CD4-positive, alpha-beta T cell treated with Interleukin-21 for 1 hour (primary cell): ENCODE measurements at regions not wholly inside any gene's neighbourhood (a gene's known extent, or its start where the extent isn't known, plus 50 kb on each side); places are given as distances from the start of the nearest gene placed in this dataset.
A peak's percentile ranks its signal among the peaks of the same experiment; 100 is the strongest.

Source experiments
- DNase-seq: peaks from one replicate; pipeline ENCODE4 v3.0.0-alpha.2; 2020

DNA sequence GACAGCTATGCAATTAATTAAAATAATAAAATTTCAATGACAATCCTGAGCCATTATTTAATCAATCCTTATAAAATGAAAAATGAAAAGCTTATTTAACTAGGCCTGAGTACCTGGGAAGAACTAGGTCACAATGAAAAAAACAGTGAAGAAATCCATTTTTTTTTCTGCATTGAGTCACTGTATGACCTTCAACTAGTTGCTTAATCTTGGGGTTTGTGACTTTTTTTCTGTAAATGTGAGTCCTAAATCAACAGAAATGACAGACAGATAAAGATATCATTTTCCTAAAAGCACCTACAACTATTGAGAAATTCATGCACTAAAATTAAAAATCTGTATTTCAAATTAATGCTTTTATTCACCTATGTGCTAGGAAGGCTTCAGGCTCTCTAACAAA is 96.8 kb downstream of the TMEM26 start:
- no peak for DNase-seq

DNA sequence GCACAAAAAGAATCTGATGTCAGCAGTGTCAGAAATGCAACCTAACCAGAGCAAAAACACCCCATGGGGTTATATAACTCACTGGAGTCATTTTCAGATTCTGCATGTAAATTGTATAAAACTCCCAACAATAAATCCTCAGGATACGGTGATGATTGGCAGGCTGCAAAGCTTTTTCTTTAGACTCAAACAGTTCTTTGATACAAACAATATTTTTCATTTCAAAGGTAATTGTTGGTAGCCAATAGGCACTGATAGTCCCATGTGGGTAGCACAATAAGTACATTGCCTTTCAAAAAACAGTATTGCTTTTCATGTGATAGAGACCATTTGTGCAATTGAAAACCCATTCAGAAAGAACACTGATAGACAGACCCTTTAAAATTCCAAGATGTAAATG is 98.0 kb downstream of the TMEM26 start:
- no peak for DNase-seq

DNA sequence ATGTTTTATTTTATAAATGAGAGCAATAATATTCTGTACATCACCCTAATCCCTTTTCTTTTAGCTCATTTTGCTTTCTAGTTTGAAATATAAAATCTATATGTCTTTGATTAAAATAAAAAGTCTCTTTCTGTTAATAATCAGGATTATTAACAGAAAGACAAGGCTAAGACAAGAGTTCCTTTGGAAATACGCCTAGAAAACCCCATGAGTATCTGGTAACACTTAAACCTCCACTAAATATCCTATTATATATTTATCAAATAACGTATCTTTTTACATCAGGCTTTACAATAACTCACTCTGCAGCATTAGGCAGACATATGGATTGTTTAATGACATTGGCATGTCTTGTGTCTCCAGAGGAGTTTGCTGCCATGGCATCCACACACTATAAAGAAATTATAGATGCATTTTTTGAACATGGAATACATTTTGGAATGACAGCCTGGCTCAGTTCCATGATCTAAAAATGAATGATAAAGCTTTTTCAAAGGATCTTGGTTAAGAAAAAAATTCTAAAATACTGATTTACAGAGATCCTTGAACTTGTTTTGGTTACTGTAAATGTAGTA is 98.7 kb downstream of the TMEM26 start:
- DNase-seq: no peak

DNA sequence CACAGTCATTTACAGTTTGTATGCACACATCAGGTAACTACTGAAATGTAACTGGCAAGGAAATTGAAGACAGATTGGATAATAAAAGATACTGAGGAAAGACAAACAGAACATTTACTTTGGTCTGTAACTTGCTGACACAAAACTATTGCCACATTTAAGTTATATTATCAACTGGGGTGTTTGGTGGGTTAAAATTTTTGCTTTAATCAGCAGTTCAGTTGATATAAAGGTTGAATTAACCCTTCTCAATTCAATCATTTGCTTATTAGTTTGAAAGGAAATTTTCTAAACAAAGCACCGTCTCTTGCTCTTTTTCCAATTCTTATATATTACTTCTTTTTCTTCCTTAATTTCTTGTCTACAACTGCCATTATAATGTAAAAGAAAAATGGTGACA is 102.4 kb downstream of the TMEM26 start:
- no peak for DNase-seq

DNA sequence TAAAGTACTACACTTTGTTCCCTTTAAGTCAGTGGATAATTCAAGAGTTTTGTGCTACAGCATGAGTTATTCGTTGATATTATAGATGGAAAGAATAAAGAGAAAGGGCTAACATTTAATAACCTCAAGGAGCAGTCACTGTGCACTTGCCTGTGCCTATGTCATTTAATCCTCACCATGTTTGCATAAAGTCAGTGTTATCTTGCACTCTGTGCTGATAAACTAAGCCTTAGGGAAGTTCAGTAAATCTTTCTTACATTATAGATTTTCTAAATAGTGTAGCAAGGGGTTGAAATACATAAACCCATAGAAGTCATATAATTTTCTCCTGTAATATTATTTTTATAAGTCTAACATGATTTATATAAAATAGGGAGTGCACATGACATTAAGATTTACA is 103.1 kb downstream of the TMEM26 start:
- DNase-seq: no peak

DNA sequence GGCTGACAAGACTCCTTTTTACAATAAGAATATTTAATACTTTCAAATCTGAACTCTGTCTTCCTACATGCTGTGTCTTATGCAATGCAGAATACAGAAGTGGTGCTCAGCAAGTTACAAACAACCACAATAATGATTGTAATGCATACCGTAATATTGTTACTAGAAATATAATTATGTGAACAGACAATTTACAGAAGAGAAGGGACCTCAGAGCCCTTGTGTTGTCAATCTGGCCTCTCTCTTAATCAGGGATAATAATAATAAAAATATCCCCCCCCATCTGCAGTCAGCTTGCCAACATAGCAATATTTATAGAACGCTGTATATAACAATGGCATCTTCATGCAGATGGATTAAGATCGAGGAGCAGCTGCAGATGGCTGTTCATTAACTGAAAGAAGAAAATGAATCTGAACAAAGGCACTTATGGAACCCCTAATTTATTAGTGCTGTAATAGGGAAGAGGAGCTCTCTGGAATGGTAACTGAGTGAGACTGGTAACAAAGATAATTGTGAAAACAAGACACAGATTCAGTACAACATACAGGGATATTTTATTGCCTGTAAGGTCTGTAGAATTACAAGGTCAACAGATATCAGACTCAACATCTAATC is 106.3 kb downstream of the TMEM26 start:
- no peak for DNase-seq

DNA sequence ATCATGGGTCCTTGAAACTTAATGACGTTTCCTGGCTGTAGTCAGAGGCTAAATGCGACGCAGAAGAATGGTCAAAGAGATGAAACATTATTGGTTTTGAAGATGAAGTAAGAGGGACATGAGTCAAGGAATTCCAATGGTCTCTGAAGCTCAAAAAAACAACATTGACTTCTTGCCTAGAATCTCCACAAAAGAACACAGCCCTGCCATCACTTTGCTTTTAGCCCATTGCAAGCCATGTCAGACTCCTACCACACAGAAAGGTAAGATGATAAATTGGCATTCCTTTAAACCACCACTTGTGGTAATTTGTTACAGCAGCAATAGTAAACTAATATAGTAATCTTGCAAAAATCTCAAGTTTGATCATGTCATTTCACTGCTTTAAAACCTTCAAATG is 109.4 kb downstream of the TMEM26 start:
- no peak for DNase-seq

DNA sequence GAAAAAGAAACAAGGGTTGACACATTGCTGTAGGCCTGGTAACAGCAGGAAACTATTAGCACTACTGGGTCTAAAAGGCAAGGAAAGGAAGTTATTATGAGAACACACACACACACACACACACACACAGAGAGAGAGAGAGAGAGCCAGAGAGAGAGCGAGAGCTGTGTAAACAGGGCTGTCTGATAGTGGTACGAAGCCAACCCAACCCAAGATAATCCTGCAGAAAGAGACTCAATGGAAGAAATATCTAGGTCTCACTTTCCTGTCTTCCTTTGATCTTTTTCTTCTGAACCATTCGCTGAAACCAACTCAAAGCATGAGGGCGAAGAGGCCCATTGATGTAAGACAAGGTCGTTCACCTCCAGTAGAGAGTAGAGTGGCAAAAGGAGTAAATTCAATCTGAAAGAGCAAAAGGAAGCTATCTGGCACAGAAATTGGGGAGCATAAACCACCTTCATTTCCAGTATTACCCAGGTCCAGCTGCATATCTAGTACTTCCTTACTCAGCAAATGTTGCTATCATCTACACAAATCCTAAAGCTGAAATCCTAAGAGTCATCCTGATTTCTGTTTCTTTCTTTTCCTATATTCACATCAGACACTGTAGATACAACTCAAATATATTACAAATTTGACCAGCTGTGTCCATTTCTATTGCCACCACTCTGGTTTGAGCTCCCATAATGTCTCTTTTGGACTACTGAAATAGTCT is 110.2 kb downstream of the TMEM26 start:
- DNase-seq: peak; percentile 2

DNA sequence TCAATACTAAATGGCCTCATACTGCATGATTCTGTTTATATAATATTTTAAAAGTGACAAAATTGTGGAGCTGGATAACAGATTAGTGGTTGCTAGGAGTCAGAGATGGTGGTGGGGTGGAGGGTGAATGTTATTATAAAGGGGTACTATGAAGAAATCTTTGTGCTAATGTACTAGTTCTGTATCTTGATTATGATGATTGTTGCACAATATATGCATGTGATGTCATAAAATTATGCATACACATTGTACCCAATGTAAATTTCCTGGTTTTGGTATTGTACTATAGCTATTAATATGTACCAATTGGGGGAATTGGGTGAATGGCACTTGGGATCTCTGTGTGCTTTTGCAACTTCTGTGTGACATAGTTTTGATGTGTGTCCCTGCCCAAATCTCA is 112.2 kb downstream of the TMEM26 start:
- DNase-seq: no peak

DNA sequence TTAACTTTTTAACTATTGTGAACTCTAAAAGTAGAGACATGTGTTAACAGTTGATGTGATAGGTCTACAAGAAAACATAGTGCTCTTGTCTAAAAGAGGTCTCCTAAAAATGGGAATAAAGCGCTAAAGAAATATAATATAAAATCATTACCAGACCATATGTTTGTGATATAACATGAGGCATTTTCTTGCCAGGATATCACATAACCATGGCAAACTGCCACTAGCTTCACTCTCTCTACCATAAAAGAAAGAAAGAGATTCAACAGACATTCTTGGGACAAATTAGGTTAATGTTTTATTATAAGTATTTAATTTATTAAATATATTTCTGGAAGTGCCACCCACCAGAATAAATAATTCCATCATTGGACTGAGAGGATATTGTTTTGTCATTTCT is 115.0 kb downstream of the TMEM26 start:
- no peak for DNase-seq

DNA sequence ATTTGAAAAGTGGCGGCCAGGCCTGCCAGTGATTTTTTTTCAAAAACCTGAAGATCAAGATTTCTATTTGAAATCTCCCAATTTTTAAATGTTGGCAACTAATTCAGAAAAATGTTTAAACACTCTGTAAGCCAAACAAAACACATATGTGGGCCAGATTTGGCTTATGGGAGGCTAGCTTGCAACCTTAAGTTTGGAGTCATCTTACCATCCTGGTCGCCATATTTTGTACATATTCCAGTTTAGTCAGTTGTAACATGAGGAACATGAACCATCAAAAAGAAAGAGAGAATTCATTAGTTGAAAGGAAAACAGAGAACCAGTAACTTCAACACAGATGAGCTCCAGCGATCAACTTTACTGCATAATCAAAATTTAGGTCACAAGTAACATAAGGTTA is 115.4 kb downstream of the TMEM26 start:
- no peak for DNase-seq

DNA sequence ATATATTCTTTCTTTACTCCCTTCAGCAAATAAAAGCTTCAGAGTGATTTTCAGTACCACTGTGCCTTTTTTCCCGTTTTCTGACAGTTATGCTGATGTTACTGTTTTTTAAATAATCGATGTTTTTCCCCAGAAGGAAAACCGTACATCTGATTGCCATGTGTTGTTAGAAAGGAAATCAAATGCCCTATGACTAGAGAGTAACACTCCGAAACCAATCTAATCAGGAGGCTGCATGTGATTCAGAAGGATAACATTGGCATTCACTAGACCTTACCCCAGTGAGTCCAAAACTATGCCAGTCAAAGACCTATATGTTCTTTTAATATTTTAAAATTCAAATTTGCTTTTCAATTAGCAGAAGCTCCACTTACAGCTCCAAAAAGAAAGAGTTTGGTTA is 116.3 kb downstream of the TMEM26 start:
- no peak for DNase-seq

DNA sequence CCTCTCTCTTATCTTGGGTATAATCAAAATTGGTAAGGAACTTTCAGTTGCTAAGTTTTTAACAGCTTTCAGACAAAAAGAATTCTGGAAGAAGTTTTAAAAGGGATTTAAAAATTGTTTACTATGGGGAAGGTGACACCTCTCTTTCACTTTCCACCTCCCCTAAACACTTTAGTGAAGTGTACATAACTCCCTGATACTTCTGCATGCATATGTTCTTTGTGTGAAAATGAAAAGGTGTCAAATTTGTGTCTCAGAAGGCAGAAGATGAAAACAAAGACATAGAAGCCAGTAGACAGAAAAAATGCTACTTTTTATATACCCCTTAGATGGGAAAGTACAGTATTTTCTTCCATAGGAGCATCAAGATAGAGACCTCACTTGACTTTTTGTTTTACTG is 117.8 kb downstream of the TMEM26 start:
- DNase-seq: no peak

DNA sequence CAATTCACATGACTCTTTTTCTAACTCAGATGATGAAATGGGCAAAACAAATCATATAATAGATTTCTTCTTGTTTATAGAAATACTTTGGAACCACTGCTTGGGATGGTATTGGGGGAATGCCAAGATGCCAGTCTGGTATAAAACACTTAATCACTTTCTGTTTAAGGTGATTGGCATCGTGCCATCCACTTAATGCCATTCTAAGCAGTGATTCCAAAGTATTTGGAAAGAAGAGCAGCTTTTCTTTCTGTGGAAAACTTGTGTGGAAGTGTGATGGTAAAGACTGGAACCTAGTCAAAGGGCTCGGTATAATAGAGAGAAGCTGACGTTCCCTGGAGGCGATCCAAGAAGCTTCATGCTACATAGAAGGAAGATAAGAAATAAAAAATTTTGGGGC is 120.6 kb downstream of the TMEM26 start:
- DNase-seq: no peak

DNA sequence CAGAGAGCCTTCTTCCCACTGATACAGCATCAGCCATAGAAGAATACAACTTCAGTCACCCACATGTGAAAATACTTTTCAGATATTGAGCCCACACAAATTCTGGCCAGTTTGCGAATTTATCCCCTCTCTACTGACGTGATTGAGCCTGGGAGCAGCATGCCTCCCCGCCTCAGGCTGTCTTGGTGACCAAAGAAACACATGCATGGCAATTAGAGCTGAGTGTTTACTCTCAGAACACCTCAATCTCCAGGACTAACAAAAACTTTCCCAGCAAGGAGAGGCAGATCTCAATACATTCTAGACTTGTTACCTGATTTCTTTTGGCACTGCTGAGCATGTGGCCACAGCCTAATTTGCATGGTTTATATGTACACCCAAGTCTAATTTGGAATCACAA is 122.5 kb downstream of the TMEM26 start:
- DNase-seq: no peak

DNA sequence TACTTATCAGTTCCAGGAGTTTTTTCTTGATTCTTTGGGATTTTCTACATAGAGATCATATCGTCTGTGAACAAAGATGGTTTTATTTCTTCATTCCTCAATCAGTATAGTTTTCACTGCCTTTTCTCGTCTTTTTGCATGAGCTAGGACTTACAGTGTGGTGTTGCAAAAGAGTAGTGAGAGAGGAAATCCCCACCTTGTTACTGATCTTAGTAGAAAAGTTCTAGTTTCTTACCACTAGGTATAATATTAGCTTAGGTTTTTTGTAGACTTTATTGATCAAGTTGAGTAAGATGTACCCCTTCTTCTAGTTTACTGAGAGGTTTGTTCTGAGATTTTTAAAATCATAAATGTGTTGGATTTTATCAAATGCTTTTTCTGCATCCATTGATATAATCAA is 123.3 kb downstream of the TMEM26 start:
- no peak for DNase-seq

DNA sequence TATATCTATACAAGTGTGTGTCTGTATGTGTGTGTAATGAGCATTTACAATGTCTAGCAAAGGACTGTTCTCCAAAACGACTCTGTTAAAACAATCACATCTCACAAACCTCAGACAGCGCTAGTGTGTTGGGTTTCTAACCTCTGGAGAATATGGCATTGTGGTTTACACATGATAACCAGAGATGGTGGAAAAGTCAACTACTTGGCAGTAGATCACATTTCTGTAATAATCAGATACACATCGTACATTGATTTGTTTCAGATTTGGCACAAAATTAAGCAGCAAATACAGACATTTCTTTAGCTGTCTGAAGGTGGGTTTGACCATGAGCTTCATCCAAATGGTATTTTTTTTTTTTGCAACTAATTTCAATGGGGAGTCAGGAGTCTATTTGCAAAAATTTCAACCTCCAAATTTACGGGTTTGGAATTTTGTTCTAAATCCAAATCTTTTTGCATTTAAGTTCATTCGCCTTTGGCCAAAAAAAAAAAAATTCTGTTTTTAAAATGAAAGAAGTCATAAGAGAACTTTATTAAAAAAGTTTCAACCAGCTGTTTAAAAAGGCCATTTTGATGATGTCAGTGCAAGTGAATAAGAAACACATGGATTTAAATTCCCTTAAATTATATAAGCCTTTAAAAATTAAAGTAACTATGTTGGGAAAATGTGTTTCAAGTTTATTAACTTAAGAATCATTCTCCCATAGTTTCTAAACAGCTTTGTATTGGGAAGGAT is 127.8 kb downstream of the TMEM26 start:
- no peak for DNase-seq

DNA sequence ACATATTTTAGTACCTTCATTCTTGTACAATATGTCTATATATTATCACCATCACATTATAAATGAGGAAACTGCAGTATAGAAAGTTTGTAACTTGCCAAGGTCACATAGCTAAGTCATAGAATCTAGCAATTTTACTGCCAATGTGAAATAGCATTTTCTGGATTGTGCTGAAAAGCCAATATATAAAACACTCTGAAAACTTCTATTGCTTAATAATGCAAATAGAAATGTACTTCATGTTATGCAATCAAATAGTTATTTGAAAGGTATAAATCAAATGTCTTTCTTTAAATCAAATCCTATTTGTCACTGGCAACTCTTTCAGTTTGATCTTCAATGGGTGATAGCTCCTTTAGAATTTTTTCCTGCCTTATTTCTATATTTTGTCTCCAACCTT is 129.5 kb downstream of the TMEM26 start:
- DNase-seq: no peak

DNA sequence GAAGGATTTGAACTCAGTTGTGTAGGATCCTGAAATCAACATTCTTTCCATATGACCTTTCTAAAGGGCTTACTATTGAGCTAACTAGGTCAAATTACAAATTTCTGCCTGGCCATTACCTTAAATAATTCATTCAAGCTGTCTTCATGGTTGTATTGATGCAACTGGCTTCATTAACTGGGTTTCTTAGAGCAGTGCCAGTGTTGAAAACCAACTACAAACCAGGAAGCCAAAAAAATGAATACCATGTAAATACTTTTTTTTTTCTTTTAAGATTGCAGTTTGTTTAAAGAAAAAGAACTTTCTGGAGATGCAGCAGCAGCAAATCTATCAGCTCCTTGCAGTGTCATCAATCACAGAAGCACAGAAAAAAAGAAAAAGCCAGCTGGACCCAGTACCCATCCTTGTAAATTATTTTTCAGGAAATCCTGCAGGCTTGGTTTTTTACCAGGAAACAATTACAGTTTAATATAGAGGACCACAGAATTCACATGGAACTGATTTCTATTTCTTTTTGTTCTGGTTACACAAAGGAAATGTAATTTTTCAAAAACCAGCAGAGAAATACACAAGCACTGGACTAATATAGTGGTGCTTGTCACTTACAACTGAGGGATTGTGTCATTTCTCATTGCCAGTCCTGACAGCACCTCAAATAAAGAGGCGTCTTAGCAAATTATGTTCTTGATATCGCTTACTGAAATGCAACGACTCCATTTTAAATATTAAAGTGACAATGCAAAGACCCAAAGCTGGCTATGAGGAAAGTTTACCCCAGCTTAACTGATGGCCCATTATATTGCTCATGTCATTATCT is 131.9 kb downstream of the TMEM26 start:
- no peak for DNase-seq

DNA sequence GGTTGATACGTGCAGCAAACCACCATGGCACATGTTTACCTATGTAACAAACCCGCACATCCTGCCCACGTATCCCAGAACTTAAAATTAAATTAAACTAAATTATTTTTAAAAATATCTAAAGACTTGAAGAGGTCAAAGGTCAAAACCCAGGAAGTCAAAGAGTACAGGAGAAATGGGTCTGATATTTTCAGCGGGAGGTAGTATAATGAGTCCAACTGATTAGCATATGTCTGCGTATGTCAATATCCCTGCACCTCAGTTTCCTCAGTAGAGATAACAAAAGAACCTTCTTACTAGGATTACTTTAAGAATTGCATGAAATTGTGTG is 133.0 kb downstream of the TMEM26 start:
- no peak for DNase-seq

DNA sequence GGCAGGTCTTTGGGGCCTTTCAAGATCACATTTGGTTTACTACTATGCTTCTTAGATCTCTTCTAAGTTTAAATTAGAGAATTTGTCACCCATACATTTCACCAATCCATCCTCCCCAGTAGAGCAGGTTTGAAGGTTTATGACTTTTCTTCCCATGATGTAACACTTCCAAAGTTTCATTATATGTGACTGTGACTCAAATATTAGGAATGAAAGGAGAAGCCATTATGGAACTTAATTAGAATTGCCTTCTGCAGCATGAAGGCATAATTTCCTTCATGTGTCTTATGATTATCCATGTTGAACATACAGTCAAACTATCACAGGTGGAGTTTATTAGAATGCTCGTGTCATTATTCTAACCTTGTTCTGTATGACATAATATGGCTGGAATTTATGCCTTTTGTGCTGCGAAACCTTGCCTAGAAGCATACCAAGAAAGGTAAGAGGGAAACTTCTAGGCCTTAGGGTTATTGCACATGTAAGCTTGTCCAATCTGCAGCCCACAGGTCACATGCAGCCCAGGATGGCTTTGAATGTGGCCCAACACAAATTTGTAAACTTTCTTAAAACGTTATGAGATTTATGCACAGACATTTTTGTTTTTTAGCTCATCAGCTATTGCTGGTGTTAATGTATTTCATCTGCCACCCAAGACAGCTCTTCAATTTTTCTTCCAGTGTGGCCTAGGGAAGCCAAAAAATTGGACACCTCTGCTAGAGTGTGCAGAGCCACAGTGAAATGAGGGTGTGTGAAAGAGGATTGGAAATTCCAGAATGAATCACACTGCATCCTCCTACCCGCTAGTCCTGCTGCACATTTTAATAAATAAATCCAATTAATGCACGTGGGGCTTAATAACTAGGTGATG is 133.6 kb downstream of the TMEM26 start:
- no peak for DNase-seq

DNA sequence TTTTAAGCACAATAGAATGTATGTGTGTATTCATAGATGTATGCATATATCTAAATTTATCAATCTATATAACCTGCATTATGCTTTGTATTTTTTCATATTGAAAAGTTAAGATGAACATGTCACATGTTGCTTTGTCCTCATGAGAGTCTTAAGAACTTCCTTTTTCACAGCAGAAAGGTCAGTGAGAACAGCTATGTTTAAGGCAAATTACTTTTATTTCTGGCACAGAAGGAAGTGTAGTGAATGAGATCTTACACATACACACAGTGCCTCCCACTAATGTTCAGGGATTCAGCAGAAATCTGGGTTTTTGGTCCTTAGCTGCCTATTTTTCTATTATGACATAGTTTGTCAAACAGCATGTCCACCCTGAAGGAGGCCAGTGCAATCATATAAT is 134.8 kb downstream of the TMEM26 start:
- no peak for DNase-seq
